ENCODE measurements at regions not wholly inside any gene's neighbourhood (a gene's known extent, or its start where the extent isn't known, plus 50 kb on each side); places are given as distances from the start of the nearest gene placed in this dataset.
"Not testable (repeated sequence)": the region's sequence is repeated elsewhere in the genome, so short reads cannot be mapped to it uniquely, and the experiment has no call there.

DNA sequence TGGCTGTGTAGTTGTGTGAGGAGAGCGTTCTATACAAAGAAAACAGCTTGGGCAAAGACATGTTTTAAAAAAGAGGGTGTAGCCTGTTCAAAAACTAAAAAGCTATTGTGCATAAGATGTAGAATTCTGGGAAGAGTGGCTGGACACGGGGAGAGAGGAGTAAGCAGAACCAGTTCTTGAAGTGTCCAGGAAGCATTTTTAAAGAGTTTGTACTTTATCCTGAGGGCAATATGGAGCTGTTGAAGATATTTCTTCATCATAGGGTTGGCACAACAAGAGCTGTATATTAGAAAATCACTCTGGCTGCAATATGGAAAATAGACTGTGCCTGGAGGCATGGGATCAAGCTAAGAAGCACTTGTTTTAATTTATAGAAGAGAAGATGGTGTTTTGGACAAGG, 458.9 kb upstream of the LMO3 start:
- TF ChIP-seq Cebpa-rat (IDR thresholded peaks at IDR 0.05) = no peak
- no peaks in the 10 kb centered on the region for H3K4me1 ChIP-seq

DNA sequence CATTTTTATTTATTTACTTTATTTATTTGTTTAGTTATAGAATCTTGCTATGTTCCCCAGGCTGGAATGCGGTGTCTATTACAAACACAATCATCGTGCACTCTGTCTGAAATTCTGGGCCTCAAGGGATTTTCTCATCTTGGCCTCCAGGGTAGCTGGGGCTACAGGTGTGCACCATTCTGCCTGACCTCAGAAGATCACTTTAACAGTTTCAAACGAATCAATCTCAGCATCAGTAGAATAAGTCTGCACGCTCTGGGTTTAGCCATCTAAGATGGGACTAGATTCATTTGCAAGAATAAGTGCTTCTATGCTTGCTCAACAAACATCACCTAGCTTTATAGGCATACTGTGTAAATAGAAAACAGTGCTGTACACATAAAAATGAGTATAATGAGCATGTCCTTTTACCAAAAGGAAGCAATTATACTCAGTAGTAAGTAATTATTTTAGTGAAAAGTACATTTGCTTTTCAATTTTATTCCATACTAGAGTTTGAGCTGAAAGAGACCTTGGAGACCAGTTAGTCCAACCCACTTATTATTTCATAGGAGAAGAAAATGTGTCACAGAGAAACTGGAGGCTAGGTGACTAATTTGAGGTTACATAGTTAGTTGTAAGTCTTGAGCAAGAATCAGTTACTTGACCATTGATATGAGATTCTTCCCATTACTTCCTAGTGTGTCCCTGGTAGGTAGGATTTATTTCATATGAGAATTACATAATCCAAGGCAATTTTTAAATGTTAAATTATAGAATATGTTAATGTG, 456.5 kb upstream of the LMO3 start:
- no peak for TF ChIP-seq Cebpa-rat (IDR thresholded peaks at IDR 0.05)
- H3K27ac ChIP-seq = no peak overlapping the region
- no peaks in the 10 kb centered on the region for H3K36me3 ChIP-seq
- H3K9ac ChIP-seq = no peak overlapping the region
- no peak overlapping the region for H3K4me3 ChIP-seq
- H4K20me1 ChIP-seq = no peaks in the 10 kb centered on the region
- H3K9me3 ChIP-seq (replicated peaks in 1 of 11) = no peaks in the 10 kb centered on the region
- H3K4me2 ChIP-seq = no peak overlapping the region
- no peaks in the 10 kb centered on the region for H3K27me3 ChIP-seq
- H3K4me1 ChIP-seq = no peaks in the 10 kb centered on the region

More for the DNA sequence above, 458.9 kb upstream of the LMO3 start:
- Histone ChIP-seq H3K27ac (no peak overlapping the region), H3K4me2 (no peak overlapping the region), H3K36me3 (no peaks in the 10 kb centered on the region), H4K20me1 (no peaks in the 10 kb centered on the region), H3K9ac (no peak overlapping the region), H3K4me3 (no peak overlapping the region), H3K27me3 (no peaks in the 10 kb centered on the region), H3K9me3 (replicated peaks in 1 of 11) (no peaks in the 10 kb centered on the region)

DNA sequence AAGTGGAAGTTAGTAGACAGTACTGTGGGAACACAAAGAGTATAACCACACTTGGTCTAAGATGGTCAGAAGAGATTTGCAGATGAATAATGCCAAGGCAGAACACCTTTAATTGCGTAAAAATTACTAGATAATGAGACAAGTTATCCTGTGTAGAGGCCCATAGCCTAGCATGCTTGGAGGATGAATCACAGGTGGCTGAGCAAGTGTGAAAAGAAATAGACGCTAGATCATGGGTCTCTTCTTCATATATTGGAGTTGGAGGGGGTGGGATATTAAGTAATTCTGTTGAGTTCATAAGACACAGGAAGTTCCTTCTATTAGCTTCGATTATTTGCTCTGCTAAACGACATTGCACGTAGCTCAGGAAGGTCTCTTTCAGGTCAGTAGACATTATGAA, 454.3 kb upstream of the LMO3 start:
- Histone ChIP-seq H3K9ac (no peak overlapping the region), H3K4me3 (no peak overlapping the region), H3K4me1 (no peaks in the 10 kb centered on the region), H3K27me3 (no peaks in the 10 kb centered on the region), H4K20me1 (no peaks in the 10 kb centered on the region), H3K36me3 (no peaks in the 10 kb centered on the region), H3K9me3 (replicated peaks in 1 of 11) (no peaks in the 10 kb centered on the region), H3K27ac (no peak overlapping the region), H3K4me2 (no peak overlapping the region)
- no peak for TF ChIP-seq Cebpa-rat (IDR thresholded peaks at IDR 0.05)

DNA sequence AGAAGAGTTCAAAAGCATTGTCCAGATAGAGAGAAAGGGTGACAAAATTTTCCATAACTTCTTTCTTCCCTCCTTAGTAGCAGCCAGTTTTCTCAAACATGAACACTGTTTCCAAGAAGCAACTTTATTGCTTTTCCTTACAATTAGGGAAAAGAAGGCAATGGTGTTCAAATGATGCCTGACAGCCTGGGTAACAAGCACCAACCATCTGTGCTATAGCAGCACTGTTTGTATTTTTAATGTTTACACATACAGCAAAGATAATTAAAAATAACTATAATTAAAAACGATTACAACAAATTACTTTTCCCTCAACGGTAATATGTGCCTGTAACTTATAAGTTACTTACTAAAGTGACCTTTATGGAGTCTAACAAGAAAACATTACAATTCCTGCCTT, 450.6 kb upstream of the LMO3 start:
- Histone ChIP-seq H3K27ac (no peak overlapping the region), H3K27me3 (no peaks in the 10 kb centered on the region), H3K36me3 (no peaks in the 10 kb centered on the region), H3K4me2 (no peak overlapping the region), H3K9me3 (replicated peaks in 1 of 11) (no peaks in the 10 kb centered on the region), H3K9ac (no peak overlapping the region), H3K4me1 (no peaks in the 10 kb centered on the region), H3K4me3 (no peak overlapping the region), H4K20me1 (no peaks in the 10 kb centered on the region)
- TF ChIP-seq Cebpa-rat (IDR thresholded peaks at IDR 0.05) = no peak

GRCh38 chr12:17038923-17039322, 433.0 kb upstream of the LMO3 start:
- H3K27ac ChIP-seq = no peak overlapping the region
- no peak overlapping the region for H3K9ac ChIP-seq
- no peak overlapping the region for H3K4me3 ChIP-seq
- no peak overlapping the region for H3K4me2 ChIP-seq
- TF ChIP-seq Cebpa-rat (IDR thresholded peaks at IDR 0.05) = no peak
- no peaks in the 10 kb centered on the region for H3K27me3 ChIP-seq
- H4K20me1 ChIP-seq = no peaks in the 10 kb centered on the region
- H3K36me3 ChIP-seq = no peaks in the 10 kb centered on the region
- H3K4me1 ChIP-seq = no peaks in the 10 kb centered on the region
- no peaks in the 10 kb centered on the region for H3K9me3 ChIP-seq (replicated peaks in 1 of 11)

- TF ChIP-seq Cebpa-rat (IDR thresholded peaks at IDR 0.05) = no peak
- H3K4me3 ChIP-seq = no peak overlapping the region
- H3K4me1 ChIP-seq = no peaks in the 10 kb centered on the region
- H3K4me2 ChIP-seq = no peak overlapping the region
- no peak overlapping the region for H3K27ac ChIP-seq
- no peak overlapping the region for H3K9ac ChIP-seq
- no peaks in the 10 kb centered on the region for H3K36me3 ChIP-seq
- no peaks in the 10 kb centered on the region for H3K27me3 ChIP-seq
- H4K20me1 ChIP-seq = no peaks in the 10 kb centered on the region
- no peaks in the 10 kb centered on the region for H3K9me3 ChIP-seq (replicated peaks in 1 of 11)
Observed at GRCh38 chr12:17035372-17035771, 429.4 kb upstream of the LMO3 start.

DNA sequence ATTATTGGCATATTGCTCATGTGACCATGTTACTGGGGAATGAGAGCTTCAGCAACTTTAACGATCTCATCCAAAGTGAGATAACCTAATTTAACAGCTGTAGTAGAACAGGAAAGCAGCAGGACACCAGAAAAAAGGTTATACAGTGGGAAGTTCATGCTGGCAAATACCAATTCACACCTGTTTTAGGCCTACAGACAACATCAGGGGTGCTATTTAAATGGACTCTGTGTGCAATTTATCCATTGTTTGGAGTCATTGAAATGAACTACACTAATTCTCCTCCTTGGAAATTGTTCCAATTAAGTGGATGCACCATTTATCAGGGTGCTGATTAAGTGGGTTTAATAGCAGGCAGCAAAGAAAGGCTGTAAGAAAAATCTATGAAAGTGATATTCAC, 424.4 kb upstream of the LMO3 start:
- H3K9me3 ChIP-seq (replicated peaks in 1 of 11) = no peaks in the 10 kb centered on the region
- H3K4me1 ChIP-seq = no peaks in the 10 kb centered on the region

DNA sequence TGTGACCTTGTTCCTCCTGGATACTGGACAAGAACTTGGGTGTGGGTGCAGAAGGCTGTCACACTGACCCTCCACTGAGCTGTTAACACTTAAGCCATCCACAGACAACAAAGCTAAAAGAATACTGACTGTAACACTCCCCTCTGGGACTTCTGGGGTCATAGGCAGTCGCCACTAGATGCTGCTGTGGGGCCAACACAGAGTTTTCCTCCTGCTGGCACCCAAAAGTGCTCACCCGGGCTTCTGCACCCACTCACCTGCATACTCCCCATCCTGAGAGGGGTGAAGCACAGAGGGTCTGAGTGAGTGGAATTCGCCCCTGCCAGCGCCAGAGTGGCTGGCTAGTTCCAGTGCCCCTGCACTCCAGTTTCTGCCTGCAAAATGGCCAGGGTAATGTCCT, 422.4 kb upstream of the LMO3 start:
- TF ChIP-seq Cebpa-rat (IDR thresholded peaks at IDR 0.05) = no peak
- no peak overlapping the region for H3K27ac ChIP-seq
- H3K9ac ChIP-seq = no peak overlapping the region
- H3K4me2 ChIP-seq = no peak overlapping the region
- H4K20me1 ChIP-seq = no peaks in the 10 kb centered on the region
- H3K9me3 ChIP-seq (replicated peaks in 1 of 11) = no peaks in the 10 kb centered on the region
- H3K4me1 ChIP-seq = no peaks in the 10 kb centered on the region
- no peak overlapping the region for H3K4me3 ChIP-seq
- no peaks in the 10 kb centered on the region for H3K27me3 ChIP-seq
- H3K36me3 ChIP-seq = no peaks in the 10 kb centered on the region

More for the DNA sequence above, 424.4 kb upstream of the LMO3 start:
- H3K36me3 ChIP-seq = no peaks in the 10 kb centered on the region
- no peak overlapping the region for H3K9ac ChIP-seq
- H4K20me1 ChIP-seq = no peaks in the 10 kb centered on the region
- no peaks in the 10 kb centered on the region for H3K27me3 ChIP-seq
- H3K4me3 ChIP-seq = no peak overlapping the region
- no peak overlapping the region for H3K27ac ChIP-seq
- no peak overlapping the region for H3K4me2 ChIP-seq
- no peak for TF ChIP-seq Cebpa-rat (IDR thresholded peaks at IDR 0.05)

- not testable (repeated sequence) for H3K4me3 ChIP-seq; H3K9ac ChIP-seq; H3K4me2 ChIP-seq; H3K9me3 ChIP-seq (replicated peaks in 1 of 11); H3K4me1 ChIP-seq; H3K27ac ChIP-seq; H4K20me1 ChIP-seq; H3K27me3 ChIP-seq; H3K36me3 ChIP-seq
Observed at GRCh38 chr12:17025424-17025823, 419.5 kb upstream of the LMO3 start.

- H3K36me3 ChIP-seq = no peaks in the 10 kb centered on the region
- H3K27me3 ChIP-seq = no peaks in the 10 kb centered on the region
- TF ChIP-seq Cebpa-rat (IDR thresholded peaks at IDR 0.05) = no peak
- no peak overlapping the region for H3K27ac ChIP-seq
- no peak overlapping the region for H3K4me2 ChIP-seq
- H3K4me3 ChIP-seq = no peak overlapping the region
- no peak overlapping the region for H3K9ac ChIP-seq
- H3K4me1 ChIP-seq = no peaks in the 10 kb centered on the region
- no peaks in the 10 kb centered on the region for H4K20me1 ChIP-seq
- no peaks in the 10 kb centered on the region for H3K9me3 ChIP-seq (replicated peaks in 1 of 11)
Observed at GRCh38 chr12:17020765-17021164, 414.8 kb upstream of the LMO3 start.
